ENCODE measurements at regions not wholly inside any gene's neighbourhood (a gene's known extent, or its start where the extent isn't known, plus 50 kb on each side); places are given as distances from the start of the nearest gene placed in this dataset.

DNA sequence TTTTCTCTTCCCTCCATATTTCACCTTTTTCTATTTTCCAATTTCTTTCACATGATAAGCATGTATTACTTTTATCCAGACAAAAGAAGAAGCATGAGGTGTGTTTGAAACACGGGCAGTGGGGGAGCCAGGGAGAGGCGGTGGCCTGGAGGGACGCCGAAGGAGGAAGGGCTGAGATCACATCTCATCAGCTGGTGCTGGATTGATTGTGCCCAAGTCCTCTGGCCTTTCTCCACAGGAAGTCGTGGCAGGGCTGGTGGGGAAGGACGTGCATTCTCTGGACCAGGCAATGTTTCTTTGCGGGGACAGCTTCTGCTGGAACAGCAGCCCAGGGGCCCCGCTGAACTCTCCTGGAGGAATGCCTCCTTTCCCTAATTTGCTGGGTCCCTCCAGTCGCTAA, 82.9 kb downstream of the MIAT start:
- DNase-seq (no peak), FAIRE-seq (no peak)
- Histone ChIP-seq H3K36me3 (ENCODE audit: control insufficient read depth in 2 of 3, insufficient read depth in 3 of 3, low read length in 3 of 3) (no peaks in the 10 kb centered on the region), H3K27me3 (ENCODE audit: control insufficient read depth, insufficient read depth, low read length) (no peaks in the 10 kb centered on the region), H3K27ac (ENCODE audit: low read depth in 2 of 2, low read length in 2 of 2) (no peak overlapping the region), H3K4me1 (ENCODE audit: control insufficient read depth in 2 of 3, insufficient read depth in 2 of 3, low read depth in 1 of 3, low read length in 3 of 3) (no peaks in the 10 kb centered on the region), H3K4me3 (ENCODE audit: low read length in 3 of 3) (no peak overlapping the region), H3K9ac (ENCODE audit: low read length in 3 of 3) (no peak overlapping the region), H3K9me3 (ENCODE audit: control insufficient read depth in 2 of 3, insufficient read depth in 1 of 3, low read length in 3 of 3) (no peaks in the 10 kb centered on the region)
- TF ChIP-seq, protein P1, sequence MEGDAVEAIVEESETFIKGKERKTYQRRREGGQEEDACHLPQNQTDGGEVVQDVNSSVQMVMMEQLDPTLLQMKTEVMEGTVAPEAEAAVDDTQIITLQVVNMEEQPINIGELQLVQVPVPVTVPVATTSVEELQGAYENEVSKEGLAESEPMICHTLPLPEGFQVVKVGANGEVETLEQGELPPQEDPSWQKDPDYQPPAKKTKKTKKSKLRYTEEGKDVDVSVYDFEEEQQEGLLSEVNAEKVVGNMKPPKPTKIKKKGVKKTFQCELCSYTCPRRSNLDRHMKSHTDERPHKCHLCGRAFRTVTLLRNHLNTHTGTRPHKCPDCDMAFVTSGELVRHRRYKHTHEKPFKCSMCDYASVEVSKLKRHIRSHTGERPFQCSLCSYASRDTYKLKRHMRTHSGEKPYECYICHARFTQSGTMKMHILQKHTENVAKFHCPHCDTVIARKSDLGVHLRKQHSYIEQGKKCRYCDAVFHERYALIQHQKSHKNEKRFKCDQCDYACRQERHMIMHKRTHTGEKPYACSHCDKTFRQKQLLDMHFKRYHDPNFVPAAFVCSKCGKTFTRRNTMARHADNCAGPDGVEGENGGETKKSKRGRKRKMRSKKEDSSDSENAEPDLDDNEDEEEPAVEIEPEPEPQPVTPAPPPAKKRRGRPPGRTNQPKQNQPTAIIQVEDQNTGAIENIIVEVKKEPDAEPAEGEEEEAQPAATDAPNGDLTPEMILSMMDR (IDR thresholded peaks at IDR 0.05; ENCODE audit: borderline replicate concordance, extremely low read depth, insufficient read depth): no peak
- intact Hi-C loops (cut with DNase I): no loop called here

DNA sequence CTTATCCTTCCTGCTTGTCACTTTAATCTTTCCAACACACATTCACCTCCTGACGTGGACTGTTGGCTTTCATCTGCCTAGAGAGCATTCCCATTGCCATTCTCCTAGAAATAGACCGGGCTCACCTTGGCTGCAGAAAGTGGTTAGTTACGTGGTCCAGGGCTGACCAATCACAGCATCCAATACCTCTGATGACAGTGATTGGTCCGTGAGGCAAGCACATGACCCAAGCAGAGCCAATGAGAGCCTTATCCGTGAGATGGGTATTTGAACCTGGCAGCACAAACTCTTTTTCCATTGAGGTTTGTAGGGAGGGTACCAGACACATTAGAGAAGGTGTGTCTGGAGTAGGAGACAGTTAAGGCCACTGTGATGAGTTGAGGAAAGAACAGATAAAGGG, 85.8 kb downstream of the MIAT start:
- Histone ChIP-seq H3K36me3 (ENCODE audit: control insufficient read depth in 2 of 3, insufficient read depth in 3 of 3, low read length in 3 of 3) (no peaks in the 10 kb centered on the region), H3K4me1 (ENCODE audit: control insufficient read depth in 2 of 3, insufficient read depth in 2 of 3, low read depth in 1 of 3, low read length in 3 of 3) (no peaks in the 10 kb centered on the region), H3K27me3 (ENCODE audit: control insufficient read depth, insufficient read depth, low read length) (no peaks in the 10 kb centered on the region), H3K9ac (ENCODE audit: low read length in 3 of 3) (no peak overlapping the region), H3K9me3 (ENCODE audit: control insufficient read depth in 2 of 3, insufficient read depth in 1 of 3, low read length in 3 of 3) (no peaks in the 10 kb centered on the region), H3K4me3 (ENCODE audit: low read length in 3 of 3) (no peak overlapping the region), H3K27ac (ENCODE audit: low read depth in 2 of 2, low read length in 2 of 2) (no peak overlapping the region)
- no peak for DNase-seq
- intact Hi-C loops (cut with DNase I): no loop called here
- no peak for FAIRE-seq
- TF ChIP-seq, protein P1 (IDR thresholded peaks at IDR 0.05; ENCODE audit: borderline replicate concordance, extremely low read depth, insufficient read depth): no peak

DNA sequence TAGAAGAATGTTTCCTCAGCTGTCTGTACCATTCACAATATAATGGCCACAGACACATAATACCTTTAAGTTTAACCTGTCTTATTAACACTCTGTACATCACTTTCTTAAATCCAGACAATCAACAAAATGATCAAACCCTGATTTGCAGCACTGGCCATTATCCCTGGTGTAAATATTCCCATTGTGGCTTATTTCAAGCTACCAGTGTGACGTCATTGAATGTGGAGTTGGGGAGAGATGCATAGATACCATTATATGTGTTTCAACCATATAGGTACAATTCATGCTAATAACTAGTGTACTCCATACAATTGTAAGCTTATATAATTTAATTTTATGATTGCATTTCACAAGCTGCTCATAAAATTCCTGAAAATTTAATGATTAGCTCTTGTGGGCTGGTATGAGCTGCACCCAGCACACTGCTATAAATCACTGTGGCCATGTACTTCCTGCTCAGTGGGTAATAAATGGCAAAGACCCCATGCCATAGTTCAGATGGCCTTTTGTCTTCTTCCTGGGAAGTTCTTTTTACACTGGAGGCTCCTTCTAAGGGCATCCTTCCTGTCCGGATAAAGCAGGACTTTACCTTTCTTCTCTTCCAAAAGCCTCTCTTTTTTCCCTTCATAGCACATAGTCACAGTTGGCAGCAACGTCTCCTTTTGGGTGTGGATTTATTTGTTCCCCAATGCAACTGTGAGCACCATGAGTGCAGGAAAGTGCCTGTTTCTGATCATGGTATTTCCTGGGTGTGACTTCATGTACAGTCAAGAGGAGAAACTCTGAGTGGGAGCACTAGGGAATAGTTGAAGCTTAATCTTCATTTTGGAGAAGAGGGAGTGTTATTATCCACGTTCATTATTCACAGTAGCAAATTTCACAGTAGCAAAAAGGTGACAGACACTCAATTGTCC, 87.8 kb downstream of the MIAT start:
- Histone ChIP-seq H3K4me1 (ENCODE audit: control insufficient read depth in 2 of 3, insufficient read depth in 2 of 3, low read depth in 1 of 3, low read length in 3 of 3) (no peaks in the 10 kb centered on the region), H3K9ac (ENCODE audit: low read length in 3 of 3) (no peak overlapping the region), H3K9me3 (ENCODE audit: control insufficient read depth in 2 of 3, insufficient read depth in 1 of 3, low read length in 3 of 3) (no peaks in the 10 kb centered on the region), H3K27ac (ENCODE audit: low read depth in 2 of 2, low read length in 2 of 2) (no peak overlapping the region), H3K27me3 (ENCODE audit: control insufficient read depth, insufficient read depth, low read length) (no peaks in the 10 kb centered on the region), H3K4me3 (ENCODE audit: low read length in 3 of 3) (no peak overlapping the region), H3K36me3 (ENCODE audit: control insufficient read depth in 2 of 3, insufficient read depth in 3 of 3, low read length in 3 of 3) (no peaks in the 10 kb centered on the region)
- TF ChIP-seq, protein P1 (IDR thresholded peaks at IDR 0.05; ENCODE audit: borderline replicate concordance, extremely low read depth, insufficient read depth): no peak
- intact Hi-C loops (cut with DNase I): no loop called here
- DNase-seq (no peak), FAIRE-seq (no peak)

Measured in kidney (tissue), 13 donors.